Glutamatergic neuron (in vitro differentiated cells): ENCODE measurements at regions not wholly inside any gene's neighbourhood (a gene's known extent, or its start where the extent isn't known, plus 50 kb on each side); places are given as distances from the start of the nearest gene placed in this dataset.

Experiments
- DNase-seq: peaks from one replicate; pipeline ENCODE4 v3.0.0; 2022
- H3K27ac Mint-ChIP-seq: one replicate; pipeline ENCODE4 v1.8.0; 2020; ENCODE audit warnings: mild to moderate bottlenecking, mixed read lengths, inconsistent platforms; ENCODE audit not compliant: unreplicated experiment
- H3K27me3 Mint-ChIP-seq: one replicate; pipeline ENCODE4 v1.8.0; 2020; ENCODE audit warnings: mild to moderate bottlenecking, moderate library complexity, mixed read lengths, inconsistent platforms; ENCODE audit not compliant: unreplicated experiment
- H3K36me3 Mint-ChIP-seq: one replicate; pipeline ENCODE4 v1.8.0; 2020; ENCODE audit warnings: mild to moderate bottlenecking, mixed read lengths, inconsistent platforms; ENCODE audit not compliant: unreplicated experiment
- H3K4me1 Mint-ChIP-seq: one replicate; pipeline ENCODE4 v1.8.0; 2020; ENCODE audit warnings: mild to moderate bottlenecking, low read depth, mixed read lengths, inconsistent platforms; ENCODE audit not compliant: unreplicated experiment
- H3K4me3 Mint-ChIP-seq: one replicate; pipeline ENCODE4 v1.8.0; 2020; ENCODE audit warnings: mild to moderate bottlenecking, mixed read lengths, inconsistent platforms; ENCODE audit not compliant: unreplicated experiment
- H3K9me3 Mint-ChIP-seq: one replicate; pipeline ENCODE4 v1.8.0; 2020; ENCODE audit warnings: mild to moderate bottlenecking, moderate library complexity, mixed read lengths, inconsistent platforms; ENCODE audit not compliant: unreplicated experiment
- TF ChIP-seq, protein P1 (sequence below): fragments of 200-600 bp; sonication (generic); IDR thresholded peaks from one replicate; pipeline ENCODE4 v1.5.0; 2021; ENCODE audit not compliant: partially characterized antibody, unreplicated experiment

DNA sequence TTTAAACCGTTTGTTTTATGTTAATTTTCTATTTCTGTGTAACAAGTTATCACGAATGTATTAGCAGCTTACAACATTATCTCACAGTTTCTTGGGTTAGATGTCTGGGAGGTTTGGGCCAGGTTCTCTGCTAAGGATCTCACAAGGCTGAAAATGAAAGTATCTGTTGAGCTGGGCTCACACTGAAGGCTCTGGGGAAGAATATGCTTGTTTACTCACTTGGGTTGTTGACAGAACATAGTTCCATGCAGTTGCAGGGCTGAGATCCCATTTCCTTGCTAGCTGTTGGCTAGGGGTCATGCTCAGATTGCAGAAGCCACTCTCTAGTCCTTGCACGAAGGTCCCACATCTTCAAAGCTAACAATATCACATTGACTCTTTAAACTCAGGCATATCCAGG is 266.6 kb upstream of the GNAI1 start:
- no peaks in the 10 kb centered on the region for H3K4me1 Mint-ChIP-seq
- H3K27me3 Mint-ChIP-seq: peaks cover 3% of the 10 kb centered on the region
- TF ChIP-seq, protein P1, sequence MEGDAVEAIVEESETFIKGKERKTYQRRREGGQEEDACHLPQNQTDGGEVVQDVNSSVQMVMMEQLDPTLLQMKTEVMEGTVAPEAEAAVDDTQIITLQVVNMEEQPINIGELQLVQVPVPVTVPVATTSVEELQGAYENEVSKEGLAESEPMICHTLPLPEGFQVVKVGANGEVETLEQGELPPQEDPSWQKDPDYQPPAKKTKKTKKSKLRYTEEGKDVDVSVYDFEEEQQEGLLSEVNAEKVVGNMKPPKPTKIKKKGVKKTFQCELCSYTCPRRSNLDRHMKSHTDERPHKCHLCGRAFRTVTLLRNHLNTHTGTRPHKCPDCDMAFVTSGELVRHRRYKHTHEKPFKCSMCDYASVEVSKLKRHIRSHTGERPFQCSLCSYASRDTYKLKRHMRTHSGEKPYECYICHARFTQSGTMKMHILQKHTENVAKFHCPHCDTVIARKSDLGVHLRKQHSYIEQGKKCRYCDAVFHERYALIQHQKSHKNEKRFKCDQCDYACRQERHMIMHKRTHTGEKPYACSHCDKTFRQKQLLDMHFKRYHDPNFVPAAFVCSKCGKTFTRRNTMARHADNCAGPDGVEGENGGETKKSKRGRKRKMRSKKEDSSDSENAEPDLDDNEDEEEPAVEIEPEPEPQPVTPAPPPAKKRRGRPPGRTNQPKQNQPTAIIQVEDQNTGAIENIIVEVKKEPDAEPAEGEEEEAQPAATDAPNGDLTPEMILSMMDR: no peak
- no peak for DNase-seq
- no peak overlapping the region for H3K27ac Mint-ChIP-seq
- no peaks in the 10 kb centered on the region for H3K9me3 Mint-ChIP-seq
- H3K4me3 Mint-ChIP-seq: no peak overlapping the region
- H3K36me3 Mint-ChIP-seq: no peaks in the 10 kb centered on the region

DNA sequence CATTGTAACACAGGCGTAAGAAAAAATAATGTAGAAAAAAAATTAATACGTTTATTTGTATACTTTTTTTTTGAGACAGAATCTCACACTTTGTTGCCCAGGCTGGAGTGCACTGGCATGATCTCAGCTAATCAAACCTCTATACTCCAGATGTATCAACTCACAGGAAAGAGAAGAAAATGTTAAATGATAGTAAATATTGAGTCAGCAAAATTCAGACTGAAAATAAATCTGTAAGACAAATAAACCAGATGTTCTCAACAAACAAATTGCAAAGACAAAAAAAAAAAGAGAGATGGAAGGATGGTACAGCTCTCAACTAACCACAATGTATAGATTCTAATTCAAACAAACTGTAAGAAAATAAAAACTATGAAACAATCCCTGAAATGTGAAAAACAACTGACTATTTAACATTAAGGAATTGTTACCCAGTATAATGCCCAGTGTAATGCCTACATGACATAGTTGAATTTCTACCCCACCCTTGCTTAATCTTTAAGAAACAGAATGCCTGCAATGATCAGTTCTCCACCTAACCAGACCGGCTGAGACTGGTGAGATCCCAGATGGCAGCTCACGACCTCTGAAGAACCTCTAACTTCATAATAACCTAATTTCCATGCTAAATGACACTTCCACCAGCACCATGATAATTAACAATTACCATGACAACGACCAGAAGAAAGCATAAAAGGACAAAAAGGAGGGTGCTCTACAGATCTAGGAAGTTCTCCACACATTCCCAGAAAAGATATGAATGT is 272.0 kb upstream of the GNAI1 start:
- no peaks in the 10 kb centered on the region for H3K9me3 Mint-ChIP-seq
- H3K4me1 Mint-ChIP-seq: peaks cover 6% of the 10 kb centered on the region
- TF ChIP-seq, protein P1: no peak
- H3K4me3 Mint-ChIP-seq: no peak overlapping the region
- no peak for DNase-seq
- no peaks in the 10 kb centered on the region for H3K36me3 Mint-ChIP-seq
- no peaks in the 10 kb centered on the region for H3K27me3 Mint-ChIP-seq
- H3K27ac Mint-ChIP-seq: peak overlapping the region; percentile 49

GRCh38 chr7:79855172-79855571 is 279.5 kb upstream of the GNAI1 start:
- H3K27me3 Mint-ChIP-seq: no peaks in the 10 kb centered on the region
- H3K27ac Mint-ChIP-seq: no peak overlapping the region
- no peaks in the 10 kb centered on the region for H3K36me3 Mint-ChIP-seq
- DNase-seq: no peak
- H3K4me3 Mint-ChIP-seq: no peak overlapping the region
- TF ChIP-seq, protein P1: no peak
- H3K9me3 Mint-ChIP-seq: no peaks in the 10 kb centered on the region
- H3K4me1 Mint-ChIP-seq: peaks cover 1% of the 10 kb centered on the region

DNA sequence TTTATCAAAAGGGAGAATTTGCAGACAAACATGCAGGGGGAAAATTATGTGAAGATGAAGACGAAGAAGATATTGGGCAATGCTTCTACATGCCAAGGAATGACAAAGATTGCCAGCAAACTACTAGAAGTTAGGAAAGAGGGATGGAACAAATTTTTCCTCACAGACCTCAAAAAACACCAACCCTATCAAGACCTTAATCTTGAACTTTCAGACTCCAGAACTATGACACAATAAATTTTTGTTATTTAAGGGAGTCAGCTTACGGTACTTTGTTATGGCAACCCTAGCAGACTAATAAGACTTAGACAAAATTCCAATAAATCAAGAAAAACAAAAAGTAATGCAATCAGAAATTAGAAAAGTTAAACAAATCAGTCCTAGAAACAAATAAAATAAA is 280.0 kb upstream of the GNAI1 start:
- Mint-ChIP-seq H3K27me3 (no peaks in the 10 kb centered on the region), H3K36me3 (no peaks in the 10 kb centered on the region), H3K9me3 (no peaks in the 10 kb centered on the region), H3K4me3 (no peak overlapping the region), H3K27ac (no peak overlapping the region), H3K4me1 (peaks cover 1% of the 10 kb centered on the region)
- TF ChIP-seq, protein P1: no peak
- no peak for DNase-seq

DNA sequence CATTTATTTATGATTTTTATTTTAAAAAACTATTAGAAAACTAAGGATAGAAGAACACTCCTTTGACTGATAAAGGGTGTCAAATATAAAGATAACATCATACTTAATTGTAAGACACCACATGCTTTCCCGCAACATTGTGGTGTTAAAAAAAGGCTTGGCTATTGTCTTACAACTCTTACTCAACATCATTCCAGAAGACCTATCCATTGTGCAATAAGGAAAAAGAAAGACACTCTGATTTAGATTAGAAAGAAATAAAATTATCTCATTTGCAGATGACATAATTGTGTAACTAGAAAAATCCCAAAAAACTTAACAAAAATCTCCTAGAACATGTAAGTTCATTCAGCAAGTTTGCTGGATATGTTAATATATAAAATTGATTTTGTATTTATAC is 296.7 kb upstream of the GNAI1 start:
- H3K4me3 Mint-ChIP-seq: no peak overlapping the region
- no peaks in the 10 kb centered on the region for H3K36me3 Mint-ChIP-seq
- TF ChIP-seq, protein P1: no peak
- DNase-seq: no peak
- no peaks in the 10 kb centered on the region for H3K4me1 Mint-ChIP-seq
- no peak overlapping the region for H3K27ac Mint-ChIP-seq
- H3K9me3 Mint-ChIP-seq: no peaks in the 10 kb centered on the region
- no peaks in the 10 kb centered on the region for H3K27me3 Mint-ChIP-seq
